HG03045 (cell line): ENCODE measurements at regions not wholly inside any gene's neighbourhood (a gene's known extent, or its start where the extent isn't known, plus 50 kb on each side); places are given as distances from the start of the nearest gene placed in this dataset.

ENCODE experiments used
- ATAC-seq: cut with Tn5 transposase; IDR thresholded peaks from one replicate; pipeline ENCODE4 v1.9.1; 2021; ENCODE audit warnings: mild to moderate bottlenecking, moderate library complexity; ENCODE audit not compliant: unreplicated experiment

GRCh38 chr2:129428086-129428660 is 551.3 kb upstream of the RAB6C start:
- ATAC-seq = no peak

- no peak for ATAC-seq
Measured at GRCh38 chr2:129430911-129431310, 548.6 kb upstream of the RAB6C start.

GRCh38 chr2:129431881-129432280 is 547.6 kb upstream of the RAB6C start:
- no peak for ATAC-seq

- no peak for ATAC-seq
Measured at GRCh38 chr2:129436809-129437208, 542.7 kb upstream of the RAB6C start.

GRCh38 chr2:129437725-129438124 is 541.7 kb upstream of the RAB6C start:
- ATAC-seq = no peak

- ATAC-seq = no peak
Measured at GRCh38 chr2:129438501-129439057, 540.9 kb upstream of the RAB6C start.

- no peak for ATAC-seq
Measured at GRCh38 chr2:129439406-129440302, 539.8 kb upstream of the RAB6C start.

- no peak for ATAC-seq
Measured at GRCh38 chr2:129441610-129442009, 537.9 kb upstream of the RAB6C start.

GRCh38 chr2:129443235-129443864 is 536.1 kb upstream of the RAB6C start:
- no peak for ATAC-seq

- ATAC-seq = no peak
Measured at GRCh38 chr2:129443865-129444739, 535.4 kb upstream of the RAB6C start.

- ATAC-seq = no peak
Measured at GRCh38 chr2:129444751-129445150, 534.7 kb upstream of the RAB6C start.

GRCh38 chr2:129456691-129457090 is 522.8 kb upstream of the RAB6C start:
- no peak for ATAC-seq

- ATAC-seq = no peak
Measured at GRCh38 chr2:129457277-129457818, 522.1 kb upstream of the RAB6C start.

GRCh38 chr2:129458006-129458405 is 521.5 kb upstream of the RAB6C start:
- no peak for ATAC-seq

- no peak for ATAC-seq
Measured at GRCh38 chr2:129458436-129458835, 521.0 kb upstream of the RAB6C start.

GRCh38 chr2:129459200-129459876 is 520.1 kb upstream of the RAB6C start:
- no peak for ATAC-seq

- ATAC-seq = no peak
Measured at GRCh38 chr2:129459881-129460280, 519.6 kb upstream of the RAB6C start.

- ATAC-seq = no peak
Measured at GRCh38 chr2:129460299-129461198, 518.9 kb upstream of the RAB6C start.

GRCh38 chr2:129462349-129462748 is 517.1 kb upstream of the RAB6C start:
- no peak for ATAC-seq
